IMR-90 (cell line): ENCODE measurements at regions not wholly inside any gene's neighbourhood (a gene's known extent, or its start where the extent isn't known, plus 50 kb on each side); places are given as distances from the start of the nearest gene placed in this dataset.

ENCODE experiments used
- BHLHE40 ChIP-seq: fragments of 150-350 bp; IDR thresholded peaks from 2 replicates; pipeline ENCODE4 v1.6.1; 2016; ENCODE audit warnings: mild to moderate bottlenecking, low read depth, low read length
- CEBPB ChIP-seq: IDR thresholded peaks from 2 replicates; pipeline ENCODE4 v1.6.1; 2012; ENCODE audit warnings: low read depth, low read length, improper control_type of control experiment
- CTCF ChIP-seq: conservative IDR thresholded peaks from 2 replicates; pipeline ENCODE4 v1.5.1; 2012; ENCODE audit warnings: mild to moderate bottlenecking, low read depth, low read length, improper control_type of control experiment
- FOS ChIP-seq: fragments of 150-350 bp; IDR thresholded peaks from 2 replicates; pipeline ENCODE4 v1.6.1; 2016; ENCODE audit warnings: low read depth, low read length
- MAZ ChIP-seq: IDR thresholded peaks from 2 replicates; pipeline ENCODE4 v1.6.1; 2012; ENCODE audit warnings: low read depth, mild to moderate bottlenecking, low read length, improper control_type of control experiment, moderate library complexity, borderline replicate concordance
- MXI1 ChIP-seq: IDR thresholded peaks from 2 replicates; pipeline ENCODE4 v1.6.1; 2012; ENCODE audit warnings: low read depth, mild to moderate bottlenecking, low read length, moderate library complexity, borderline replicate concordance
- POLR2A ChIP-seq: IDR thresholded peaks from 2 replicates; pipeline ENCODE4 v1.6.1; 2012; ENCODE audit warnings: mild to moderate bottlenecking, low read depth, low read length
- RAD21 ChIP-seq: IDR thresholded peaks from 2 replicates; pipeline ENCODE4 v1.6.1; 2012; ENCODE audit warnings: low read length, improper control_type of control experiment
- RCOR1 ChIP-seq: IDR thresholded peaks from 2 replicates; pipeline ENCODE4 v1.6.1; 2012; ENCODE audit warnings: mild to moderate bottlenecking, low read length, improper control_type of control experiment; ENCODE audit not compliant: insufficient replicate concordance
- SMC3 ChIP-seq: fragments of 150-350 bp; IDR thresholded peaks from 2 replicates; pipeline ENCODE4 v1.6.1; 2016; ENCODE audit warnings: low read depth, mild to moderate bottlenecking, antibody characterized with exemption, low read length, moderate library complexity
- USF2 ChIP-seq: fragments of 150-350 bp; IDR thresholded peaks from 2 replicates; pipeline ENCODE4 v1.6.1; 2017; ENCODE audit warnings: mild to moderate bottlenecking, antibody characterized with exemption, low read length, low read depth

GRCh38 chr2:83665154-83665553 is 793.9 kb downstream of the SUCLG1 start:
- TF ChIP-seq MAZ = no peak
- TF ChIP-seq CEBPB = no peak
- TF ChIP-seq CTCF = no peak
- no peak for TF ChIP-seq SMC3
- TF ChIP-seq FOS = no peak
- no peak for TF ChIP-seq RAD21
- TF ChIP-seq POLR2A = no peak
- no peak for TF ChIP-seq USF2
- no peak for TF ChIP-seq RCOR1
- TF ChIP-seq MXI1 = no peak
- TF ChIP-seq BHLHE40 = no peak
